ACC112 (cell line): ENCODE measurements at regions not wholly inside any gene's neighbourhood (a gene's known extent, or its start where the extent isn't known, plus 50 kb on each side); places are given as distances from the start of the nearest gene placed in this dataset.
"Not testable (repeated sequence)": the region's sequence is repeated elsewhere in the genome, so short reads cannot be mapped to it uniquely, and the experiment has no call there.

Experiments used
- H2AFZ ChIP-seq: fragments of 200-600 bp; sonication (generic); one replicate; pipeline ENCODE4 v1.6.0; 2017; ENCODE audit warnings: antibody characterized with exemption, low read length; ENCODE audit not compliant: unreplicated experiment
- H3K27ac ChIP-seq: fragments of 200-600 bp; sonication (generic); 2 replicates; pipeline ENCODE4 v1.5.1; 2014; ENCODE audit warnings: low read depth, mild to moderate bottlenecking, antibody characterized with exemption, low read length, moderate library complexity
- H3K27me3 ChIP-seq: fragments of 200-600 bp; sonication (generic); 2 replicates; pipeline ENCODE4 v1.6.1; 2014; ENCODE audit warnings: mild to moderate bottlenecking, antibody characterized with exemption, low read length, moderate library complexity, mixed read lengths; ENCODE audit not compliant: insufficient read depth
- H3K36me3 ChIP-seq: fragments of 200-600 bp; sonication (generic); 2 replicates; pipeline ENCODE4 v1.6.1; 2016; ENCODE audit warnings: mild to moderate bottlenecking, antibody characterized with exemption, low read length, moderate library complexity, mixed read lengths; ENCODE audit not compliant: insufficient read depth
- H3K4me1 ChIP-seq: fragments of 200-600 bp; sonication (generic); one replicate; pipeline ENCODE4 v1.6.1; 2016; ENCODE audit warnings: low read length, mixed read lengths; ENCODE audit not compliant: insufficient read depth, unreplicated experiment, control insufficient read depth
- H3K4me3 ChIP-seq: fragments of 200-600 bp; sonication (generic); 2 replicates; pipeline ENCODE4 v1.5.1; 2014; ENCODE audit warnings: mild to moderate bottlenecking, low read depth, low read length
- H3K79me2 ChIP-seq: fragments of 200-600 bp; sonication (generic); one replicate; pipeline ENCODE4 v1.6.0; 2016; ENCODE audit warnings: low read length; ENCODE audit not compliant: control insufficient read depth, unreplicated experiment, insufficient read depth

DNA sequence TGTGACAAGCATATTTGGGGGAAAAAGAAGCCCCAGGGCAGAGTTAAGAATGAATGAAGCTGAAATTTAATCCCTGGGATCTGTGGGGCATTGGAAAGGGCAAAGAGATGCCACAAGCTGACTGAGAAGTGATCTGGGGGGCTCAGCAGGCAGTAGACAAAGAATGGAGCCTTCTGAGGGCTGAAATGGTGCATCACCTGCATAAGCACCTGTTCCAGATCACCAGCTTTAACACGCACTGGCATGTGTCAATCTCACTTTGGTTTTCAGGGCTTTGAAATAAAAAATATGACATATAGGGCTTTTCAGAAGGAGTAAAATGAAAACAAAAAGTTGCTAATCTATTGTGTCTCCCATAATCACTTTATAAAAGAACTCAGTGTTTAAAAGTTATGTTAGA, 210.8 kb upstream of the ARHGEF26 start:
- Histone ChIP-seq H3K36me3 (no peaks in the 10 kb centered on the region), H2AFZ (no peak overlapping the region), H3K4me3 (no peak overlapping the region), H3K4me1 (no peaks in the 10 kb centered on the region), H3K27me3 (peaks cover 26% of the 10 kb centered on the region), H3K79me2 (no peaks in the 10 kb centered on the region), H3K27ac (no peak overlapping the region)

DNA sequence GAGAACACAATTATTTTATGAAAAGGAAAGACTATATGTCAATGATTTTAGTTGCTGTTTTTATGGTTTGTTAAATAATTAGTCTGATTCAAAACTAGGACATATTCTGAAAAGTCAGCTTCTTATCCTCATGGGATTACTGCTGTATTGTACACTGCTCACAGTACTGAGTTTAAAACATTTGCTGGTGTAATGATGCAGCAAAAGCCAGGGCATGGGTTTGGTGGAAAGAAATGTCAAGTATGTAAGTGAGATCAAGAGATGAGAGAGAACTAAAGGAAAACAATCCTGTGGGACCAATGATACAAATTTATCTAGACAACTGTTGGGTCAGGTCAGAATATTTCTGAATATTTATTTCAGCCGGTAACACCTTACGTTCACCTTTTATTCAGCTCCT, 210.1 kb upstream of the ARHGEF26 start:
- Histone ChIP-seq H2AFZ (no peak overlapping the region), H3K4me1 (no peaks in the 10 kb centered on the region), H3K79me2 (no peaks in the 10 kb centered on the region), H3K36me3 (no peaks in the 10 kb centered on the region), H3K4me3 (no peak overlapping the region), H3K27ac (no peak overlapping the region), H3K27me3 (peaks cover 26% of the 10 kb centered on the region)

DNA sequence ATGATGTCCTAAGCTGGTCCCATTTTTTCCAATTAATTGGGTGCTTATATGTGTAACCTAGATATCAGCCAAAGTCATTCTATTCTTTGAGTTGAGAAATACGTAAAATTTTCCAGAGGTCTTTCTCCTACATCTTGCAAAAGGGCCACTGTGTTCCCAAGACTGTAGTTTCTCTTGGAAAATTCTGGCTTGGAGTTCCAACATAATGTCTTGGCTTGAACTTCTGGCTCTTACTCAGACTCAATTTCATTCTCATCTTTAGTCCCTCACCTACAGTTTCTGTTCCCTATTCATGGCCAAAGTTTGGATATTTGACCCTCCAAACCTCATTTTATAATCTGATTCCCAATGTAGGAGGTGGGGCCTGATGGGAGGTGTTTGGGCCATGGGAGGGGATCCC, 201.4 kb upstream of the ARHGEF26 start:
- no peak overlapping the region for H2AFZ ChIP-seq
- H3K27me3 ChIP-seq = peaks cover 17% of the 10 kb centered on the region; the same call in 1 of the 2 replicates
- H3K4me1 ChIP-seq = no peaks in the 10 kb centered on the region
- H3K36me3 ChIP-seq = no peaks in the 10 kb centered on the region
- no peak overlapping the region for H3K27ac ChIP-seq
- no peak overlapping the region for H3K4me3 ChIP-seq
- H3K79me2 ChIP-seq = no peaks in the 10 kb centered on the region

DNA sequence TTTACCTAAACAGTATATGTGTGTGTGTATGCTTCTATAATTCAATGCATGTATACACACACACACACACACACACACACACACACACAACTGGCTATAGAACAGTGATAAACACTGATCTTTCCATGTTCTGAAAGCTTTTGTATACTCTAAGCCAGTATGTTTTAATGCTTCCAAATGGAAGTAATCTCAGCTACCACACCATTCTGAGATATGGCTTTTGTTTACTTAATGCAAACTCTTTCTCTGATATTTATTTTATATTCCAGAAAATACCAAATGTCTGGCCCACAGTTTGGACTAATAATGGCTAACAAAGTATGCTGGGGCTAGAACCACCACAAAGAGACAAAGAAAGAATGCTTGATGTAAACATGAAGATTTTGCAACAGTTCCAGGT, 199.4 kb upstream of the ARHGEF26 start:
- Histone ChIP-seq H3K27me3 (peaks cover 17% of the 10 kb centered on the region; the same call in 1 of the 2 replicates), H3K79me2 (no peaks in the 10 kb centered on the region), H3K4me1 (no peaks in the 10 kb centered on the region), H2AFZ (no peak overlapping the region), H3K36me3 (no peaks in the 10 kb centered on the region), H3K27ac (no peak overlapping the region), H3K4me3 (no peak overlapping the region)

DNA sequence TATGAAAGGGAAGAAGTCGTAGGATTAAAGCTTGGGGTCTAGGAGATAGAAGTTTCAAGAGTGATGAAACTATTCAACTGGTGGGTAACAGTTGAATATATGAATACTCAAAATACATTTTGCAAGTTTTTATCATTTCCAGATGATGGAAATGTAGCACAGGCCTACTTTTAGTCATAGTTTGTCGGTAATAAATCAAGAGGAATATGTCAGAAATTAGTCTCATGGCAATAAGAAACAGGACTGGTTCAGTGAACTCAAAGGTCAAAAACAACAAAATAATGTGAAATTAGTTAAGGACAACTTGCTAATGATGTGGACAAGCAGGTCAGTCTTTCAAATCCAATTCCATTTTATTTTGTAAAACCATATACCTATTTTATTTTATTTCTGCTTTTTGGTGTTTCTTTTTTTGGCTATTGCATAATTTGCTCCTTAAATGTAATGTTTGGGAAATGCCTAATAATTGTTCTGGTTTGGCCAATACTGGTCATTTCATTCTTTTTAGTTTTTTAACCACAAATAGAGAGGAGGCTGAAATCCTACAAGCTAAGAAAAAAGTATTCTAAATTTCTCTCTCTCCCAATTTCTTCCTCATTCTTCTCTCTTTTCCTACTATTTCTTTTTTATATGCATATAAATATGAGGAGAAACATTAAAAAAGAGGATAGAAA, 195.2 kb upstream of the ARHGEF26 start:
- Histone ChIP-seq H3K27ac (no peak overlapping the region), H2AFZ (no peak overlapping the region), H3K4me3 (no peak overlapping the region), H3K4me1 (no peaks in the 10 kb centered on the region), H3K27me3 (peaks cover 1% of the 10 kb centered on the region; the same call in 1 of the 2 replicates), H3K36me3 (no peaks in the 10 kb centered on the region), H3K79me2 (no peaks in the 10 kb centered on the region)

DNA sequence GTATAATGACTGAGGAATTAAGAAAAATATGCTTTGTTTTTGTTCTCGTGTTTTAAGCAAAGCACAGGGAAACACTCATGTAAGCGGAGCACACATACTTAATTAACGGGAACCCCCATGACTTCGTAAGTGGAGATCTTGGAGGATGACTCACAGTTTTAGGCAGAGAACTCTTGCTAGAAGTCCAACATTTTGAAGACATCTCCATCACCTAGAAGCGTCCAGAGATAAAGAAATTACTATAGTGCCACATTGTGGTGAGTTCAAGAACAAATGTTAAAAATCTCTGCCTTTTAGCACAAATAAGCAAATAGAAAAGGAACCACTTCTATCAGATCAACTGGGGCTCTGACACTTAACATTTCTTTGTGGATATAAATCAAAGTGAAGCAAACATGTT, 194.1 kb upstream of the ARHGEF26 start:
- peak overlapping the region; percentile 80 for H2AFZ ChIP-seq
- H3K4me3 ChIP-seq = peak overlapping the region; percentile 57
- no peaks in the 10 kb centered on the region for H3K4me1 ChIP-seq
- H3K27me3 ChIP-seq = no peaks in the 10 kb centered on the region
- no peaks in the 10 kb centered on the region for H3K79me2 ChIP-seq
- no peaks in the 10 kb centered on the region for H3K36me3 ChIP-seq
- H3K27ac ChIP-seq = no peak overlapping the region

DNA sequence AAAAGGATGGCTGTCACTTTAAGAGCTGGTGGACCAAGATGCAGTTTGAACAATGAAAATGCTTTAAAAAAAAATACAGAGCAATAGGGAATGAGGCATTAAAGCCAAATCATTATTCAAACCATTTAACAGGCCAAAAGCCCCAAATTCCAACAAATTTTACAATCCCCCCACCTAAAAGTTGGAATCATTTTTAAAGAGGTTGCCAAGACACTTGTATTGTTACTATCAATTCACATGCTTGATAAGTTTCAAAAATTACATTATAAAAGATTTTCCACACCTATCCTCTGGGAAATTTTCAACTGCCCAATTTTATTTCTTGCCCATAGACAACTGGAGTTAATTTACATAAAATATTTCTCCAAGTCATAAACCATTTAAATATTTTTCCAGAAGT, 192.3 kb upstream of the ARHGEF26 start:
- H3K4me3 ChIP-seq = no peak overlapping the region
- H3K27me3 ChIP-seq = no peaks in the 10 kb centered on the region
- H3K4me1 ChIP-seq = no peaks in the 10 kb centered on the region
- no peak overlapping the region for H2AFZ ChIP-seq
- no peaks in the 10 kb centered on the region for H3K79me2 ChIP-seq
- H3K36me3 ChIP-seq = no peaks in the 10 kb centered on the region
- no peak overlapping the region for H3K27ac ChIP-seq

DNA sequence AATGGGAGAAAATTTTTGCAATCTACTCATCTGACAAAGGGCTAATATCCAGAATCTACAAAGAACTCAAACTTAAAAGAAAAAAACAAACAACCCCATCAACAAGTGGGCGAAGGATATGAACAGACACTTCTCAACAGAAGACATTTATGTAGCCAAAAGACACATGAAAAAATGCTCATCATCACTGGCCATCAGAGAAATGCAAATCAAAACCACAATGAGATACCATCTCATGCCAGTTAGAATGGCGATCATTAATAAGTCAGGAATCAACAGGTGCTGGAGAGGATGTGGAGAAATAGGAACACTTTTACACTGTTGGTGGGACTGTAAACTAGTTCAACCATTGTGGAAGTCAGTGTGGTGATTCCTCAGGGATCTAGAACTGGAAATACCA, 187.7 kb upstream of the ARHGEF26 start:
- not testable (repeated sequence) for H3K27me3 ChIP-seq, H3K27ac ChIP-seq, H3K4me3 ChIP-seq, H2AFZ ChIP-seq, H3K4me1 ChIP-seq, H3K79me2 ChIP-seq, H3K36me3 ChIP-seq

DNA sequence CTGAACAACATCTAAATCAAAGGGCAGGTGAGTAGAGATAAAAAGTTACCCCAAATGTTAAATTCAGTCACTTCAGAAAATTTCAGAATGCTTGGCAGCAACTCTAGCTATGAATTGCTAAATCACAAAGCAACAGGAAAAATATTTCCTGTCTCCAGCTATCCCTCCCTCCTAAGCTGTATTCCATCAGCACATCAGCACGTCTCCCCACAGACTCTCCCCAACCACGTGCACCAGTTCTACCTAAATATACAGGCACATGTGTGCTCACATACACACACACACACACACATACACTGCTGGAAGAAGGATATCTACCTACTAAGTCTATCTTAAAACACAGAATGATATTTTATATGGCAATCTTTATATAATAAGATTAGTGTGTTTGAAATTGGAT, 177.1 kb upstream of the ARHGEF26 start:
- Histone ChIP-seq H3K4me1 (no peaks in the 10 kb centered on the region), H3K27ac (no peak overlapping the region), H3K36me3 (no peaks in the 10 kb centered on the region), H3K27me3 (no peaks in the 10 kb centered on the region; the same call in 1 of the 2 replicates), H3K79me2 (no peaks in the 10 kb centered on the region), H3K4me3 (no peak overlapping the region), H2AFZ (no peak overlapping the region)

DNA sequence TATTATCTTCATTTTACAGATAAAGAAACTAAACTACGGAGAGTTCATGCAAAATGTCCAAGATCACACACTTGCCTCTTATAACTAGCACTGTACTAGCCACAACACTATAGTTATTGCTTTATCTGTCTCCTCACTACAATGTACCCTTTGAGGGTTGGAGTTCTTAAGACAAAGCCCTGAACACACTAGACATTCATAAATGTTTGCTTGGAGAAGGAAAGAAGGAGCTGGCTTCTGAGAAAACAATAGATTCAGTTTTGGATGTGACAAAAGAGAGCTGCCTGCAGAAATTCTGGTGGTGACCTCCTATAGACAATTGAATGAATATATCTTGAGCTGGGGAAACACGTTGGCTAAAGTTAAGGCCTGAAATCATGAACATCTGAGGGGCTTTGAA, 169.9 kb upstream of the ARHGEF26 start:
- Histone ChIP-seq H3K4me1 (no peaks in the 10 kb centered on the region), H3K4me3 (no peak overlapping the region), H3K36me3 (no peaks in the 10 kb centered on the region), H3K27ac (no peak overlapping the region), H3K27me3 (peaks cover 10% of the 10 kb centered on the region), H2AFZ (no peak overlapping the region), H3K79me2 (no peaks in the 10 kb centered on the region)

DNA sequence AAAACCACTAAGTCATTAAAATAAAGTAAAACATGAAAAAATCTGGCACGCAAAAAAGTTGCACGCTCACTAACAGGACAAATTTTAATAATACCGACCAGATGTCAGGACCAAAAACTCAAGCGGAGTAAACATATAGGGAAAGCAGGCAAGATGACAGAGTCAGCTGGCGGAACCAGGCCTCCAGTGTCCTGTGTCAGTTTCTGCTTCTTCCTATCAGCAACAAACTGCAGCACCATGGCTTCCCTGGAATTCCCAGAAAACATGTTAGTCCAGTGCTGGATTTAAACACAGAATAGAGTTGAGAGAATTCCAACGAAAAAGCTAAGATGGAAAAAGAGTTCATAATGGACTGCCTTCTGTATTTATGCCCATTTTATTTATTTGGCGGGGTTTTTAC, 169.1 kb upstream of the ARHGEF26 start:
- Histone ChIP-seq H3K27me3 (peaks cover 10% of the 10 kb centered on the region), H3K4me1 (no peaks in the 10 kb centered on the region), H3K36me3 (no peaks in the 10 kb centered on the region), H3K79me2 (no peaks in the 10 kb centered on the region), H2AFZ (no peak overlapping the region), H3K27ac (no peak overlapping the region), H3K4me3 (no peak overlapping the region)
